SU-DHL-6 (cell line): ENCODE measurements at regions not wholly inside any gene's neighbourhood (a gene's known extent, or its start where the extent isn't known, plus 50 kb on each side); places are given as distances from the start of the nearest gene placed in this dataset.

Experiments used
- CTCF ChIP-seq: fragments of 200-600 bp; sonication (generic); IDR thresholded peaks from one replicate; pipeline ENCODE4 v1.5.1; 2017; ENCODE audit warnings: antibody characterized with exemption, mild to moderate bottlenecking, low read length, moderate library complexity; ENCODE audit not compliant: insufficient read depth, poor library complexity, severe bottlenecking
- EZH2phosphoT487 ChIP-seq: fragments of 200-600 bp; sonication (generic), shearing (Covaris generic); conservative IDR thresholded peaks from 2 replicates; pipeline ENCODE4 v1.6.1; 2018; ENCODE audit warnings: mild to moderate bottlenecking, antibody characterized with exemption, low read length, moderate library complexity, mixed read lengths

- TF ChIP-seq CTCF: no peak
- TF ChIP-seq EZH2phosphoT487: no peak
Measured at GRCh38 chr11:120013325-120014250, 124.3 kb downstream of the TRIM29 start.
